ENCODE measurements at regions not wholly inside any gene's neighbourhood (a gene's known extent, or its start where the extent isn't known, plus 50 kb on each side); places are given as distances from the start of the nearest gene placed in this dataset.

DNA sequence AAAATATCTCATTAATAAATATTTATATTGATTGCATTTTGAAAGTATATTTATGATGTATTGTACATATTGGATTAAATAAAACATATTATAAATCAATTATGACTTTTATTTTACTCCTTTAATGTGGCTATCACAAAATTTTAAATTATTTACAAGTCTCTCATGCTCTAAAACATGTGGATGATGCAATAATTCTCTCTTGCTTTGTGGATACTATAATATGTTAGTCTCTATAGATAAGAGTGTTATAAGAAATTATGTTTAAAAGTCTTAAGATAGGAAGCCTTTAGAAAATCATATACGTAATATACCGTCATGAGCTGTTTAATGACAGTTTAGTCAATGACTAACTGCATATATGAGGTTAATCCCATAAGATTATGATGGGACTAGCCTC lies 547.4 kb upstream of the ALCAM start:
- no peak for TF ChIP-seq POLR2A (IDR thresholded peaks at IDR 0.05; ENCODE audit: low read depth)
- no peak for TF ChIP-seq POLR2AphosphoS5 (IDR thresholded peaks at IDR 0.05)
